ENCODE measurements at regions not wholly inside any gene's neighbourhood (a gene's known extent, or its start where the extent isn't known, plus 50 kb on each side); places are given as distances from the start of the nearest gene placed in this dataset.
A peak's percentile ranks its signal among the peaks of the same experiment; 100 is the strongest.

- DNase-seq, result no peak
Observed at GRCh38 chr16:5498562-5498961, 401.0 kb upstream of the EEF2KMT start.

DNA sequence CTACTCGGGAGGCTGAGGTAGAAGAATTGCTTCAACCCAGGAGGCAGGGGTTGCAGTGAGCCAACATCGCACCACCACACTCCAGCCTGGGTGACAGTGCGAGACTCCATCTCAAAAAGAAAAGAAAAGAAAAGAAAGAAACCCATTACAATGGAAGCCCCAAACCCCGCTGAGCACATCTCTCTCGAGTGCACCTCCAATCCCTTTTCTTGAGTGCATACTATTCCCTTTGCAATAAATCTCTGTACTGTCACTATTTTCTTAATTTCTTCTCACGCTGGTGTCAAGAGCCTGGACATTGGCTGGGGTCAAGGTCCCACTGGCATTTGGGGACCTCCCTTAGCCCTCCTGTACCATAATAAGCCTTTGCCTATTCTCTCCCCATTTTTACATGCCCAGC lies 398.4 kb upstream of the EEF2KMT start:
- DNase-seq, result no peak

GRCh38 chr16:5490499-5490898 lies 392.9 kb upstream of the EEF2KMT start:
- peak; percentile 21 for DNase-seq

- no peak for DNase-seq
Observed at GRCh38 chr16:5488581-5488980, 391.0 kb upstream of the EEF2KMT start.

DNA sequence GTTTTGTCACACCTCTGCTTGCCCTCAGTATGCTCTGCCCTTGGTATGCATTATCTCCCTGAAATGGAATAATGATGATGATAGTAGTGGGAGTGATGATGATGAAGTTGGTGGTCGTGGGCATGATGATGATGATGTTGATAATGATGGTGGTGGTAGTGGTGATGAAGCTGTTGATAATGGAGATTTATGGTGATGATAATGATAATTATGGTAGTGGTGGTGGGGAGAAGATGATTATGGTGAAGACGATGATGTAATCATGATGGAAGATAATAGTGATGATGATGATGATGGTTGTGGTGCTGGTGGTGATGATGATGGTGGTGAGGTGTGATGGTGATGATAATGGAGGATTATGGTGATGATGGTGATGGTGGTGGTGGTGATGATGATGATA lies 390.1 kb upstream of the EEF2KMT start:
- no peak for DNase-seq

- no peak for DNase-seq
Observed at GRCh38 chr16:5482256-5482655, 384.7 kb upstream of the EEF2KMT start.

DNA sequence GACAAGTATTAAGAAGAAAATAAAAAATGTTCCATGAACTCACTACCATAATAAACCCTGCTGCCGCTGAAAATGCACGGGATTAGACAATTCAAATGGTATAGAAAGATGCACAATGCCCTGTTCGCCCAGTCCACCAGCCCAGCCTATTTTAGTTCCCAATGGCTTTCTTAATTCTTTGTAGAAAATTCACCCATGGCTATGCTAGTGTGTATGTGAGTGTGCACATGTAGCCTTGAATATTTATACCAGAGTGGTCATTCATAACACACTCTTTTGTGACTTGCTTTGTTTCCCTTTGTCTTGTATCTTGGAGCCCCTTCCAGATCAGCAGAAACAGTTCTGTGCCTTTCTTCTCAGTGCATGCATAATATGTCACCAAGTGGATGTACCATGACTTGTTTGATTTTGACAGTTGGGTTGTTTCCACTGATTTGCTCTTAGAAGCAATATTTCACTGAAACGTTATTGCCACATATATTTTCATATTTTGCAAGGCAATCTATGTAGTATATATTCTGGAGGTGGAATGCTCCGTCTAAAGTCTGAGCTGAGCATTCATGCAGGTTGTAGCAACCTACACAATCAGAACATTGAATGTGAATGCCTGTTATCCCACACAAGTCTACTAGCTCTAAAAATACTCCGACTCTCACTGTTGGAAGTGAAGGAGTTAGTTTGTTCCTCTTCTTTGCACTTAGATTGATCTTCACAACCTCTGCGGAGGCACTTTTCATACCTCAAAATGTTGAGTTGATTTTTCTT lies 383.0 kb upstream of the EEF2KMT start:
- DNase-seq, result no peak

GRCh38 chr16:5479926-5480325 lies 382.3 kb upstream of the EEF2KMT start:
- DNase-seq, result no peak

- no peak for DNase-seq
Observed at GRCh38 chr16:5478036-5478435, 380.4 kb upstream of the EEF2KMT start.

DNA sequence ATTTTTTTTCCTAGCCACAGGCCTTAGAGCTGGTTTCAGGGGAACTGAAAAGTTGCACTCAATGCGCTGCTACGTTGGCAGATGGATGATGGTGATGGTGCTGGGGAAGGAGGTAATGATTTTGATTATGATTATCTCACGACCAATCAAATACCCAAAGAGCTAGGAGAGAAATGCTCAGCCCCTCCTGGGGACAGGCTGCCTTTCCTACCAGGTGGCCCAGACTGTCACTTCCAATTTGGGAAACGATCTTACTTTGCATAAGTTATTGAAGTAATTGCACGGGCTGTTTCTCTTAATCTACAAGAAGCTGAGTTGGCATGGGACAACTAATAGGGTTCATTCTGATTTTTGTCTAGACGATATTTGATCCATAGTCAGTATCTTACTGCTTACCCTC lies 379.7 kb upstream of the EEF2KMT start:
- no peak for DNase-seq

- no peak for DNase-seq
Observed at GRCh38 chr16:5472552-5472951, 375.0 kb upstream of the EEF2KMT start.

DNA sequence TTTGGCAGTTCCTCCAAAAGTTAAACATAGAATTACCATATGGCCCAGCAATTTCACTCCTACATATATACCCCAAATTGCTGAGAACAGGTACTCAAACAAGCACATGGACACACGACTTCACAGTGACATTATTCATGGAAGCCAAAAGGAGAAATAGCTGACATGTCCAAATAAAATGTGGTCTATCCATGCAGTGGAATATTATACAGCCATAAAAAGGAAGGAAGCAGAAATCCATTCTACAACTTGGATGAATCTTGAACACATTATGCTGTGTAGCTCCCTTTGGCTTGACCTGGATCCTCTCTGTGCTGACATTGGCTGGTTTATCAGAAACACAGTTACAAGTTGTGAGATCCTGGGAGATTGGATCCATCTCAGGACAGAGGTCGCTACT lies 370.9 kb upstream of the EEF2KMT start:
- DNase-seq, result no peak

DNA sequence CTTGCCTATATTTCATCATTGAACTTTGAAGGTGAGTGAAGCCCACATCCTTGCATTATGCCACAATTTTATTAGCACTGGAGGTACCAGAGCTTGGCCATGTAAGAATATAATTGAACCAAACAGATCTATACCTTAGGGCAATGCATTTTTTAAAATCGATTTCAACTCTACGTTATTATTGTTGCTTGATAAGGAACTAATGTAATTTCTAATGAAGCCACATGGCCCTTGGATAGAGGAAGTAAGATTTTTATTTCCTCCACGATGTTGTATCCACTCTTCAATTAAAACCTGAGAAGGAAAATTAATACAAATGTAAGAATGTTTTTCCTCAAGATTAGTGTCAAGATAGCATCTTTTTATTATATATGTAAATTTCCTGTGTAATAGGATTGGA lies 370.0 kb upstream of the EEF2KMT start:
- no peak for DNase-seq

GRCh38 chr16:5466551-5466950 lies 369.0 kb upstream of the EEF2KMT start:
- no peak for DNase-seq

- no peak for DNase-seq
Observed at GRCh38 chr16:5465714-5466113, 368.1 kb upstream of the EEF2KMT start.

GRCh38 chr16:5463820-5464219 lies 366.2 kb upstream of the EEF2KMT start:
- DNase-seq, result peak; percentile 22

GRCh38 chr16:5461574-5461973 lies 364.0 kb upstream of the EEF2KMT start:
- no peak for DNase-seq

- DNase-seq, result no peak
Observed at GRCh38 chr16:5461141-5461540, 363.5 kb upstream of the EEF2KMT start.

- DNase-seq, result no peak
Observed at GRCh38 chr16:5460701-5461100, 363.1 kb upstream of the EEF2KMT start.

DNA sequence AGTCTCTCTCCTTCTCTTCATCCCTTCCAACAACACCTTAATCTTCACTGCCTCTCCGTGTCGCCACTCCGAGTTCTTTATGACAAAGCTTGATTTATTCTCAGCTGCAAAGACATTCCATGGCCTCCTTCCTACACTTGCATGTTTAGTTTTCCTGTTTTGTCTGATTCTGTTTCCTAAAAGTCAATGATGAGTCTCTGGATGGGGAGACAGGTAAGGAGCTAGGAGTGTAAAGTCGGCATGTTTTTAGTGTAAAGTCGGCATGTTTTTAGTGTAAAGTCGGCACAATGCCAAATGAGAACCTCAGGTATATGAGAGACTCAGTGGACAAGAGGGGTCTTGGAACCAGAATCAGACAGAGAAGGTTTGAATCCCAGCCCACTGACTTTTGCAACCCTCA lies 362.3 kb upstream of the EEF2KMT start:
- DNase-seq, result no peak

DNA sequence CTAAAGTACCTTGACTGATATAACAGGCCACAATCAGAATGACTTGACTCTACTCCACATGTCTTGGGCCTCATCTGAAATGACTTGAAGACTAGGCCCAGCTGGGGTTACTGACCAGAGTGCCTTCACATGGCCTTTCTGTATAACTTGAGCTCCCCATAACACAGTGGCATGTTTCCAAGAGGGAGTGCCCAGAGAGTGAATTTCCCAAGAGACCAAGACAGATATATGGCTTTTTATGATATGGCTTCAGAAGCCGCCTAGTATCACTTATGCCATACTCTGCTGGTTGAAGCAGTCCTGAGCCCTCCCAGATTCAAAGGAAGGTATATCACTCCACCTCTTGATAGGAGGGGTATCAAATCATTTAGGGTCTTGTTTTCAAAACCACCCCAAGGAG lies 357.5 kb upstream of the EEF2KMT start:
- no peak for DNase-seq

DNA sequence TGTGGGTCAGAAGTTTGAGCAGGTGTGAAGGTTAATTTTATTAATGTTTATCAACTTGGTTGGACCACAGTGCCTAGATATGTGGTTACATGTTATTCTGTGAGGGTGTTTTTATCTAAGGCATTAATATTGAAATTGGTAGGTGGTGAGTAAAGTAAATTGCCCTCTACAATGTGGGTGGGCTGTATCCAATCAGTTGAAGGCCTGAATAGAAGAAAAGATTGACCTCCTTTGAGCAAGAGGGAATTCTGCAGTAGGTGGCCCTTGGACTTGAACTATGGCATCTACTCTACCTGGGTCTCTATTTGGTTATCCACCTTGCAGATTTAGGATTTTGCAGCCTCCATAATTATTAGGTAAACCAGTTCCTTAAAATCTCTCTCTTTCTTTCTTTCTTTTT lies 356.8 kb upstream of the EEF2KMT start:
- DNase-seq, result no peak

- DNase-seq, result no peak
Observed at GRCh38 chr16:5451641-5452040, 354.0 kb upstream of the EEF2KMT start.

DNA sequence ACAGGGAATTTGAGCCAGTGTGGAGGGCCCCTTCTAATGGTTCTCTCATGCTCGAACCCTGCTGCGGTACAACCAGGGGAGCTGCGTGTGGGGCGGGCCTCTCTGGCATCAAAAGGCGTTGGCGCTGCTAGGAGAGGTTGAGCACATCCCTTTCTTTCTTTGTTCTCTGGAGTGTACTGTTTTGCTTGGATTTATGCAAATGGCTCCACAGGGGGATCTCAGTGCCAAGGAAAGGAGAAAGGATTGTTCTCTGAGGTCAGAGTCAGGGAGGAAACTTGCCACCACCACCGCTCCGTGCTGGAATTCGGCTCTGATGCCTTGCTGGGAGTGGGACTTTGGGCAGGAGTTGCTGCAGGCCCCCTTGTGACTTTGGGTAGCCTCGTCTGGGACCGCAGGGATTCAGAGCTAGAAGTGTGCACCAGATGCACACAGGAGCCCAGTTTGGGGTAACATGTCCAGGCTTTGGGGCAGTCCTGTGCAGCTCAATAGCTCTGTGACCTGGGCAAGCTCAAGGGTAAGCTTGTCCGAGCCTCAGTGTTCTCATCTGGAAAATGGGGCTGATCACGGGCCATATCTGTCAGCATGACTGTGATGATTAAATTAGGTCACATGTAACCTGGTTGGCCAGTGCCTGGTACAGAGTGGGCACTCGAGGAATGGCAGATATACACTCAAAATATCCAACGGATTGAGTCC lies 353.0 kb upstream of the EEF2KMT start:
- DNase-seq, result no peak

- DNase-seq, result no peak
Observed at GRCh38 chr16:5449901-5450300, 352.3 kb upstream of the EEF2KMT start.
